ENCODE measurements at regions not wholly inside any gene's neighbourhood (a gene's known extent, or its start where the extent isn't known, plus 50 kb on each side); places are given as distances from the start of the nearest gene placed in this dataset.

DNA sequence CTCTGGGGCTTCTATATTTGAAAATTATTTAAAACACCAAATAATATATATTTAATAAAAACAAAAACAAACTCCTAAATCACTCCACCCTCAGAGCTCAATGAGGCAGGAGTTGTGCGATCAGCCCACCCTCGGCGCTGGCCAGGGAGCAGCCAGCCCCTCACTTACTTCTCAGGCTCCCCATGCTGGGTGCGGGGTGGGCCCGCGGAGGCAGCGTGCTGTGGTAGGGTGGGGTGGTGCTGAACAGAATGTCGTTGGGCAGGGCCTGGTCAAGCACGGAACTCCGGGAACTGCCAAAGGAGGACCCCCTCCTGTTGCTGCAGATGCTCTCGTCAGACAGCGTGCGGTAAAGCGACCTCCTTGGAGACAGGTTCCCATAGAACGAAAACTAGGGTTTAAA lies 204.5 kb downstream of the SIPA1L2 start:
- Histone ChIP-seq H4K20me1 (ENCODE audit: control insufficient read depth, insufficient read depth, low read depth, low read length) (no peaks in the 10 kb centered on the region), H3K27ac (ENCODE audit: low read depth, low read length) (no peak overlapping the region), H3K27me3 (ENCODE audit: control insufficient read depth, low read length) (no peaks in the 10 kb centered on the region), H3K36me3 (ENCODE audit: control insufficient read depth, low read length) (no peaks in the 10 kb centered on the region), H3K9me3 (ENCODE audit: control insufficient read depth, insufficient read depth, low read length) (no peaks in the 10 kb centered on the region), H3F3A (ENCODE audit: control insufficient read depth, insufficient read depth) (no peaks in the 10 kb centered on the region), H3K4me2 (ENCODE audit: low read length) (no peak overlapping the region), H3K9me2 (replicated peaks; ENCODE audit: control insufficient read depth, low read length) (no peaks in the 10 kb centered on the region; the same call in 1 of the 2 replicates), H3K4me1 (ENCODE audit: control insufficient read depth, low read length) (no peaks in the 10 kb centered on the region), H3K79me2 (ENCODE audit: control insufficient read depth, low read length) (no peaks in the 10 kb centered on the region), H3K4me3 (ENCODE audit: low read length) (no peak overlapping the region)
- no peak for TF ChIP-seq EZH2phosphoT487 (IDR thresholded peaks at IDR 0.05; ENCODE audit: borderline replicate concordance, low read length)
- TF ChIP-seq, protein P1, sequence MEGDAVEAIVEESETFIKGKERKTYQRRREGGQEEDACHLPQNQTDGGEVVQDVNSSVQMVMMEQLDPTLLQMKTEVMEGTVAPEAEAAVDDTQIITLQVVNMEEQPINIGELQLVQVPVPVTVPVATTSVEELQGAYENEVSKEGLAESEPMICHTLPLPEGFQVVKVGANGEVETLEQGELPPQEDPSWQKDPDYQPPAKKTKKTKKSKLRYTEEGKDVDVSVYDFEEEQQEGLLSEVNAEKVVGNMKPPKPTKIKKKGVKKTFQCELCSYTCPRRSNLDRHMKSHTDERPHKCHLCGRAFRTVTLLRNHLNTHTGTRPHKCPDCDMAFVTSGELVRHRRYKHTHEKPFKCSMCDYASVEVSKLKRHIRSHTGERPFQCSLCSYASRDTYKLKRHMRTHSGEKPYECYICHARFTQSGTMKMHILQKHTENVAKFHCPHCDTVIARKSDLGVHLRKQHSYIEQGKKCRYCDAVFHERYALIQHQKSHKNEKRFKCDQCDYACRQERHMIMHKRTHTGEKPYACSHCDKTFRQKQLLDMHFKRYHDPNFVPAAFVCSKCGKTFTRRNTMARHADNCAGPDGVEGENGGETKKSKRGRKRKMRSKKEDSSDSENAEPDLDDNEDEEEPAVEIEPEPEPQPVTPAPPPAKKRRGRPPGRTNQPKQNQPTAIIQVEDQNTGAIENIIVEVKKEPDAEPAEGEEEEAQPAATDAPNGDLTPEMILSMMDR (IDR thresholded peaks at IDR 0.05; ENCODE audit: low read depth, low read length, poor library complexity, severe bottlenecking), result no peak

DNA sequence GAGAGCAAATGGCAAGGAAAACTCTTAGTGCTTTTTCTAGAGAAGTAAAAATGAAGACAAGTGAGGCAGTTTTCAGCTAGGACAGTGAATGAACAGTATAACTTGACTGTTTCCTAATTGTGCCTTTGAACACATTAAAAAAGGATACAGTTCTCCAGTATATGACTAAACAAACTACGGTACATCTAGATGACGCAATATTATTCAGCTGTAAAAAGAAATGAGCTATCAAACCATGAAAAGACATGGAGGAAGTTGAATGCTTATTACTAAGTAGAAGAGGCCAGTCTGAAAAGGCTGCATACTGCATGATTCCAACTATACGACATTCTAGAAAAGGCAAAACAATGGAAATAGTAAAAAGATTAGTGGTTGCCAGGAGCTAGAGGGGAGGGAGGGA lies 206.3 kb downstream of the SIPA1L2 start:
- Histone ChIP-seq H3K79me2 (ENCODE audit: control insufficient read depth, low read length) (no peaks in the 10 kb centered on the region), H3K9me2 (replicated peaks; ENCODE audit: control insufficient read depth, low read length) (no peaks in the 10 kb centered on the region; the same call in 1 of the 2 replicates), H4K20me1 (ENCODE audit: control insufficient read depth, insufficient read depth, low read depth, low read length) (no peaks in the 10 kb centered on the region), H3K4me1 (ENCODE audit: control insufficient read depth, low read length) (no peaks in the 10 kb centered on the region), H3K9me3 (ENCODE audit: control insufficient read depth, insufficient read depth, low read length) (no peaks in the 10 kb centered on the region), H3K4me3 (ENCODE audit: low read length) (no peak overlapping the region), H3F3A (ENCODE audit: control insufficient read depth, insufficient read depth) (no peaks in the 10 kb centered on the region), H3K36me3 (ENCODE audit: control insufficient read depth, low read length) (no peaks in the 10 kb centered on the region), H3K27me3 (ENCODE audit: control insufficient read depth, low read length) (no peaks in the 10 kb centered on the region), H3K4me2 (ENCODE audit: low read length) (no peak overlapping the region), H3K27ac (ENCODE audit: low read depth, low read length) (no peak overlapping the region)
- TF ChIP-seq, protein P1 (IDR thresholded peaks at IDR 0.05; ENCODE audit: low read depth, low read length, poor library complexity, severe bottlenecking), result no peak
- TF ChIP-seq EZH2phosphoT487 (IDR thresholded peaks at IDR 0.05; ENCODE audit: borderline replicate concordance, low read length), result no peak

DNA sequence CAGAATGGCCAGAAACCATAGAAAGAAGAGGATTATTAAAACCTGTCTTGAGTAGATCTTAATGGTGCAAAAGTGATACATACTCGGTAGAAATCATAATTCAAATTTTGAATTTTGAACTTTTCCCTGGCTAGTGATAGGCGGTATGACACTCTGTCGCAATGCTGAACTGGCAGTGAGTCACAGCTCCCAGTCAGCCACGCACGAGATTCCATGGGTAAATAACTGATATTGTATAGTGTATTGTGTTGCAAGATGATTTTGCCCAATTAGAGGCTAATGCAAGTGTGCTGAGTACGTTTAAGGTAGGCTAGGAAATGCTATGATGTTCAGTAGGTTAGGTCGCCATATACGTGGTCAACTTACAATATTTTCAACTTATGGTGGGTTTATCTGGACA lies 207.0 kb downstream of the SIPA1L2 start:
- Histone ChIP-seq H3K4me1 (ENCODE audit: control insufficient read depth, low read length) (no peaks in the 10 kb centered on the region), H3K4me2 (ENCODE audit: low read length) (no peak overlapping the region), H4K20me1 (ENCODE audit: control insufficient read depth, insufficient read depth, low read depth, low read length) (no peaks in the 10 kb centered on the region), H3K27ac (ENCODE audit: low read depth, low read length) (no peak overlapping the region), H3K27me3 (ENCODE audit: control insufficient read depth, low read length) (no peaks in the 10 kb centered on the region), H3K4me3 (ENCODE audit: low read length) (no peak overlapping the region), H3K36me3 (ENCODE audit: control insufficient read depth, low read length) (no peaks in the 10 kb centered on the region), H3K79me2 (ENCODE audit: control insufficient read depth, low read length) (no peaks in the 10 kb centered on the region), H3K9me3 (ENCODE audit: control insufficient read depth, insufficient read depth, low read length) (no peaks in the 10 kb centered on the region), H3K9me2 (replicated peaks; ENCODE audit: control insufficient read depth, low read length) (no peaks in the 10 kb centered on the region; the same call in 1 of the 2 replicates), H3F3A (ENCODE audit: control insufficient read depth, insufficient read depth) (no peaks in the 10 kb centered on the region)
- TF ChIP-seq, protein P1 (IDR thresholded peaks at IDR 0.05; ENCODE audit: low read depth, low read length, poor library complexity, severe bottlenecking), result no peak
- TF ChIP-seq EZH2phosphoT487 (IDR thresholded peaks at IDR 0.05; ENCODE audit: borderline replicate concordance, low read length), result no peak

All from DOHH2 (cell line).